GM12872 (cell line): ENCODE measurements at regions not wholly inside any gene's neighbourhood (a gene's known extent, or its start where the extent isn't known, plus 50 kb on each side); places are given as distances from the start of the nearest gene placed in this dataset.

Experiments used
- CTCF ChIP-seq: IDR thresholded peaks from 3 replicates; pipeline ENCODE4 v1.5.1; 2011; ENCODE audit warnings: low read depth, mild to moderate bottlenecking, low read length, moderate library complexity; ENCODE audit not compliant: insufficient read depth

- no peak for TF ChIP-seq CTCF
Observed at GRCh38 chr2:224106794-224107193, 67.7 kb upstream of the SERPINE2 start.

DNA sequence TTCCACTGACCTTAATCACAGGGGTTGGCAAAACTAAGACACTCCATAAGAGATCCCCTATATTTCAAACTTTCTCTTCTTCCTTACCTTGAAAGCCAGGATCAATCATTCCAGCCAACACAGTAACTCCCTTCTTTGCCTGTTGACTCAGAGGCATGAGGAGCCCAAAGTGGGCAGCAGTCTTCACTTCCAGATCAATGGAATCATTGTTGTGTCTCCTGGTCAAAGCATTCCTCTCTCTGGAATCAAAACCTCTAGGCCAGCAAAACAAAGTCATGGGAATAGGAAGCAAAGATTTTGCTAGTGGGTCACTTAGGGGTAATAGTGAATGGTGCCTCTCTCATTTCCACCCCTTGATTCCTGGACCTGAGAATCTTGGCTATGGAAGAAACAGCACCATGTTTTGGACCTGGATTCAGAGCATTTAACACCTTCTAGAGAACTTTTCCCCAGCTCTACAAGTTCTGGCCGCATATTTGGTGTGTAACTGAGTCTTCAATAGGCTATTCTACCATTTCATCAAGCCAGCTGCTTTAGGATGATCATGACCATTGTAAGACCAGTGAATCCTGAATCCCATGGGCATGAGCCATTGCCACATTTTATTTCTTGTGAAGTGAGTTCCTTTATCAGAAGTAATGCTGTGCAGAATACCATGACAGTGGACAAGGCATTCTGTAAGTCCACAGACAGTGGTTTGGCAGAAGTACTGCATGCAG is 65.7 kb upstream of the SERPINE2 start:
- TF ChIP-seq CTCF = no peak

- no peak for TF ChIP-seq CTCF
Observed at GRCh38 chr2:224103651-224104050, 64.6 kb upstream of the SERPINE2 start.

GRCh38 chr2:224102991-224103390 is 63.9 kb upstream of the SERPINE2 start:
- no peak for TF ChIP-seq CTCF

DNA sequence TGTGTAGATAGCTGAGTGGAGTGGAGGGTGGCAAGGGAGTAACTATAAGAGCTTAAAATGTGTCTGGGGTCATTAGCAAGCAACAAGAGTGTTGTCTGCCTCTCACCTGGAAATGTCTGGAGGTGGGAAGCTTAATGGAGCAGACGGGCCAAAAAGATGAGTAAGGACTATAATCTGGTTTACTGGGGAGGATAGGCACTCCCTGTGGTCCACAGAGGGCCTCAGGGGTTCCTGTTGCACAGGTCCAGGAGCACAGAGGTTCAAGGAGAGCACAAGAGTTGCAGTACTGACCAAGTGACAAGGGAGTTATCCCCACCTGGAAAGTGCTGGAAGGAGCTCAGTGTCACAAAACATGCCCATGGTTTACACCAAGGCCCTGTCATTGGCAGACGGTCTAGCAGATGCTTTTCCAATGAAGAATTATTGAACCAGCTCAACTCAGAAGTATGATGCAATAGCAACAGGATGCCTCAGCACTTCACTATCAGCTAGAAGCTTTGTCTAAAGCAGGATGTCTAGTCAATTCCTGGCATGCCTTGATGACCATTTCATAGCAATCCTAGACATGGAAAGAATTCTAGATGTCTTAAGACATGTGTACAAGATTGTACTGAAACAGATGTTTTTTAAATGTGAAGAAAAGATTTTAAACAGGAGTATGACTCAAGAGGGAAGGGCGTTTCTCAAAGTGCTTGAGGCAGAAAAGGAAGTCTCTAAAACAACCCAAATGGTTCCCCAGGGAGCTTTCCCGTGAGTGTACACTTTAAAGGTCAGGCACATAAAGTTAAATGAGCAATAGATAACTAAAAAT is 62.9 kb upstream of the SERPINE2 start:
- TF ChIP-seq CTCF = no peak

DNA sequence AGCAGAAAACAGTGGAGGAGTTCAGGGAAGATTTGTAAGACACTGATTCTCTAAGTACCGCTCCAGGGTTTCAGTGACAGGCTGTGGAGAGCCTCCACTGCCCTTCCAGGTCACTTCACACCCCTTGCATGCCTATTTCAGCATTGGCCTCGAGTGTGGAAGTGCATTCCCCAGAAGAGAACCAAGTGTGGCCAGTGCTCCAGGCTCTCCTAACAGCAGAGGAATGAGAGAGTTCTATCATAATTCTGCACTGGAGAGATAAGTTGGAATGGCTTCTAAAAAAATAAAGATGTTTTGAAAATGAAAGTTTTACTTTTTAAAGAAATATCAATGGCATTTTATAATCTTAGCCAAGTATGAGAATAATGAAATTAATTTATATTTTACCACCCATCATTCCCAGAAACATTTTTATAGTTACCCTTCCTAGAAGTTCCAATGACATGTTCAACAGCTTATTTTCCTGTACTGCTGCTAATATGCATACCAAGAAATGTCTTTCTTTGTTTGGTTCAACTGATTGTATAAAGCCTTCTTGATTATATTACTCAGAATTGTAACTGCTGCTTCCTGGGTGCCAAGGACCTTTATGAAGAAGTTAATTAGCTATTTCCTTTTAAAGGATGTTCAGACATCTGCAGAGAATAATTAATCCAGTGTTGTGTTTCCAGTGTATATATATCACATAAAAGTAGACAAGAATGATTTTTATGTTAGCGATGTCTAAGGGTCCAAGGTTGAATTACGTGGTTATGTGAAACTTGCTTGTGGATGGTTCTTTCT is 61.0 kb upstream of the SERPINE2 start:
- no peak for TF ChIP-seq CTCF
